ENCODE measurements at regions not wholly inside any gene's neighbourhood (a gene's known extent, or its start where the extent isn't known, plus 50 kb on each side); places are given as distances from the start of the nearest gene placed in this dataset.
"Not testable (repeated sequence)": the region's sequence is repeated elsewhere in the genome, so short reads cannot be mapped to it uniquely, and the experiment has no call there.

GRCh38 chr10:107540981-107541380 lies 376.5 kb upstream of the SORCS1 start:
- no peak for DNase-seq (ENCODE audit: low read depth)
- TF ChIP-seq, protein P1, sequence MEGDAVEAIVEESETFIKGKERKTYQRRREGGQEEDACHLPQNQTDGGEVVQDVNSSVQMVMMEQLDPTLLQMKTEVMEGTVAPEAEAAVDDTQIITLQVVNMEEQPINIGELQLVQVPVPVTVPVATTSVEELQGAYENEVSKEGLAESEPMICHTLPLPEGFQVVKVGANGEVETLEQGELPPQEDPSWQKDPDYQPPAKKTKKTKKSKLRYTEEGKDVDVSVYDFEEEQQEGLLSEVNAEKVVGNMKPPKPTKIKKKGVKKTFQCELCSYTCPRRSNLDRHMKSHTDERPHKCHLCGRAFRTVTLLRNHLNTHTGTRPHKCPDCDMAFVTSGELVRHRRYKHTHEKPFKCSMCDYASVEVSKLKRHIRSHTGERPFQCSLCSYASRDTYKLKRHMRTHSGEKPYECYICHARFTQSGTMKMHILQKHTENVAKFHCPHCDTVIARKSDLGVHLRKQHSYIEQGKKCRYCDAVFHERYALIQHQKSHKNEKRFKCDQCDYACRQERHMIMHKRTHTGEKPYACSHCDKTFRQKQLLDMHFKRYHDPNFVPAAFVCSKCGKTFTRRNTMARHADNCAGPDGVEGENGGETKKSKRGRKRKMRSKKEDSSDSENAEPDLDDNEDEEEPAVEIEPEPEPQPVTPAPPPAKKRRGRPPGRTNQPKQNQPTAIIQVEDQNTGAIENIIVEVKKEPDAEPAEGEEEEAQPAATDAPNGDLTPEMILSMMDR (conservative IDR thresholded peaks at IDR 0.05; ENCODE audit: control insufficient read depth, insufficient read depth, low read depth, low read length) = no peak
- H3K4me3 ChIP-seq (ENCODE audit: control insufficient read depth, low read depth, low read length) = no peak overlapping the region

- DNase-seq (ENCODE audit: low read depth) = no peak
- TF ChIP-seq, protein P1 (conservative IDR thresholded peaks at IDR 0.05; ENCODE audit: control insufficient read depth, insufficient read depth, low read depth, low read length) = no peak
- no peak overlapping the region for H3K4me3 ChIP-seq (ENCODE audit: control insufficient read depth, low read depth, low read length)
Observed at GRCh38 chr10:107529350-107529749, 364.8 kb upstream of the SORCS1 start.

DNA sequence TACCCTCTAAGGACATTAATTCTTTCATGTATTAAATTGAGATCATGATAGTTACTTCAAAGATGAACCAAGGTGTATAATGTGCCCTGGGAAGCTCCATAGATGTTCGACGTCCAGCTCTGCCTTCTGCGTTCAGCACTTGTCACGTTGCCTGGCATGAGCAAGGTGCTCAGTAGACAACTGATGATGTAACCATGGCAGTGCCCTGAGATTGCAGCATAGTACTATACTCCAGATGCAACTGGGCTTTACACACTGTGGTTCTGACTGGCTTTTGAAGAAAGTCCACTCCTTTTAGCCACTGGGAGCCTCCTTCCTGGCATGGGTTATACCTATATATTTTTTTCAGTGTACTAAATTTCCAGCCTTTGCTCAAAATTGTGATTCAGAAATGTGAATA lies 355.8 kb upstream of the SORCS1 start:
- H3K4me3 ChIP-seq (ENCODE audit: control insufficient read depth, low read depth, low read length) = no peak overlapping the region
- TF ChIP-seq, protein P1 (conservative IDR thresholded peaks at IDR 0.05; ENCODE audit: control insufficient read depth, insufficient read depth, low read depth, low read length) = no peak
- no peak for DNase-seq (ENCODE audit: low read depth)

GRCh38 chr10:107517811-107518210 lies 353.3 kb upstream of the SORCS1 start:
- H3K4me3 ChIP-seq (ENCODE audit: control insufficient read depth, low read depth, low read length) = no peak overlapping the region
- TF ChIP-seq, protein P1 (conservative IDR thresholded peaks at IDR 0.05; ENCODE audit: control insufficient read depth, insufficient read depth, low read depth, low read length) = no peak
- no peak for DNase-seq (ENCODE audit: low read depth)

DNA sequence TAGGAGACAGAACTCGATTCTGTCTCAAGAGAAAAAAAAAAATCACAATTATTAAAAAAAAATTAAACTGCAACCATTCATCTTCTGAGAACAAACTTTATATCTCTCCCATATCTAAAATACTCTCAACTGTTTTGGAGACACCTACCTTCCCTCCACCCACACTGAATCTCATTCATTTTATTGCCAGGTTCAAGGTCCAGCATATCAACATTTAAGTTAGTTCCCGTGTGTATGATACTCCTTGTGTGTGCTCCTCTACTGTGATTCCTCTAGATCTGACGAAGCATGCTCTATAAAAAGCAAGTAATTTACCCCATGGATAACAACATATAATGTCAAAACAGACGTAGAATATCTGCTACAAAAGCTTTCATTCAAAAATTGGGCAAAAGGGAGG lies 351.8 kb upstream of the SORCS1 start:
- H3K4me3 ChIP-seq (ENCODE audit: control insufficient read depth, low read depth, low read length) = no peak overlapping the region
- TF ChIP-seq, protein P1 (conservative IDR thresholded peaks at IDR 0.05; ENCODE audit: control insufficient read depth, insufficient read depth, low read depth, low read length) = no peak
- no peak for DNase-seq (ENCODE audit: low read depth)

DNA sequence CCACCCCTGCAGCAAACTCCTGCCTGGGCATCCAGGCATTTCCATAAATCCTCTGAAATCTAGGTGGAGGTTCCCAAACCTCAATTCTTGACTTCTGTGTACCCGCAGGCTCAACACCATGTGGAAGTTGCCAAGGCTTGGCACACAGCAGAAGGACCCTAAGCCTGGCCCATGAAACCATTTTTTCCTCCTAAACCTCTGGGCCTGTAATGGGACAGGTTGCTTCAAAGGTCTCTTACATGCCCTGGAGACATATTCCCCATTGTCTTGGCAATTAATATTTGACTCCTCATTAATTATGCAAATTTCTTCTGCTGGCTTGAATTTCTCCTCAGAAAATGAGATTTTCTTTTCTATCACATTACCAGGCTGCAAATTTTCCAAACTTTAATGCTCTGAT lies 339.5 kb upstream of the SORCS1 start:
- not testable (repeated sequence) for DNase-seq (ENCODE audit: low read depth); H3K4me3 ChIP-seq (ENCODE audit: control insufficient read depth, low read depth, low read length)

- H3K4me3 ChIP-seq (ENCODE audit: control insufficient read depth, low read depth, low read length) = no peak overlapping the region
- TF ChIP-seq, protein P1 (conservative IDR thresholded peaks at IDR 0.05; ENCODE audit: control insufficient read depth, insufficient read depth, low read depth, low read length) = no peak
- no peak for DNase-seq (ENCODE audit: low read depth)
Observed at GRCh38 chr10:107502229-107502985, 337.9 kb upstream of the SORCS1 start.

Measured in fibroblast of mammary gland (primary cell).